SK-N-SH (cell line): ENCODE measurements at regions not wholly inside any gene's neighbourhood (a gene's known extent, or its start where the extent isn't known, plus 50 kb on each side); places are given as distances from the start of the nearest gene placed in this dataset.

Experiments used
- CTCF ChIA-PET: fragments of 300-600, 350-600 bp; formaldehyde crosslinking; extraction: SDS; loops from one replicate; lab custom pipeline; 2021; lab: Yijun Ruan, JAX
- POLR2A ChIA-PET: fragments of 350-600 bp; sonication (Branson Sonifier 250); formaldehyde crosslinking; extraction: SDS; loops from one replicate; lab custom pipeline; 2020; ENCODE audit warnings: antibody characterized with exemption, inconsistent platforms; lab: Yijun Ruan, JAX
- DNase-seq: peaks from one replicate; pipeline ENCODE4 v3.0.0; 2012
- H2AFZ ChIP-seq: fragments of 200-600 bp; sonication (generic); 2 replicates; pipeline ENCODE4 v1.8.1; 2016; ENCODE audit warnings: antibody characterized with exemption, mild to moderate bottlenecking, low read depth
- H3F3A ChIP-seq: fragments of 200-600 bp; sonication (generic); replicated peaks from 2 replicates; pipeline ENCODE3; 2016; ENCODE audit warnings: antibody characterized with exemption, mild to moderate bottlenecking; ENCODE audit not compliant: insufficient read depth
- H3K27ac ChIP-seq, 2 experiments: fragments of 200-500 bp in 1 of 2; fragments of 200-600 bp in 1 of 2; sonication (Bioruptor generic) in 1 of 2; sonication (generic), shearing (Covaris generic) in 1 of 2; 2 replicates each; pipeline versions ENCODE4 v1.5.1 to v1.6.1; 2014 to 2016; ENCODE audit warnings: low read depth in 2 of 2, inconsistent platforms in 1 of 2, low read length in 1 of 2, mild to moderate bottlenecking in 1 of 2, mixed read lengths in 1 of 2
- H3K27me3 ChIP-seq: fragments of 200-600 bp; sonication (generic), shearing (Covaris generic); 2 replicates; pipeline ENCODE4 v1.6.1; 2016; ENCODE audit warnings: mixed run types; ENCODE audit not compliant: insufficient read depth
- H3K36me3 ChIP-seq, 2 experiments: fragments of 200-500 bp in 1 of 2; fragments of 200-600 bp in 1 of 2; sonication (Bioruptor generic) in 1 of 2; sonication (generic) in 1 of 2; replicated peaks in 1 of 2; 2 replicates each; pipeline versions ENCODE3 to v1.5.1; 2014 to 2016; ENCODE audit warnings: low read length in 1 of 2, mild to moderate bottlenecking in 1 of 2; ENCODE audit not compliant: insufficient read depth in 2 of 2, control insufficient read depth in 1 of 2
- H3K4me1 ChIP-seq, 2 experiments: fragments of 200-500 bp in 1 of 2; fragments of 200-600 bp in 1 of 2; sonication (Bioruptor generic) in 1 of 2; sonication (generic), shearing (Covaris generic) in 1 of 2; 2 replicates each; pipeline versions ENCODE4 v1.5.1 to v1.6.1; 2014 to 2016; ENCODE audit warnings: low read depth in 1 of 2, low read length in 1 of 2, mixed run types in 1 of 2; ENCODE audit not compliant: insufficient read depth in 2 of 2, control insufficient read depth in 1 of 2
- H3K4me2 ChIP-seq: fragments of 200-600 bp; sonication (generic), shearing (Covaris generic); 2 replicates; pipeline ENCODE4 v1.6.1; 2017; ENCODE audit warnings: mixed run types
- H3K4me3 ChIP-seq, 2 experiments: fragments of 200-500 bp in 1 of 2; fragments of 200-600 bp in 1 of 2; sonication (Bioruptor generic) in 1 of 2; sonication (generic), shearing (Covaris generic) in 1 of 2; 2 replicates each; pipeline versions ENCODE4 v1.5.1 to v1.8.1; 2014 to 2016; ENCODE audit warnings: low read depth in 2 of 2, inconsistent platforms in 1 of 2, low read length in 1 of 2, mild to moderate bottlenecking in 1 of 2, mixed read lengths in 1 of 2, moderate library complexity in 1 of 2
- H3K79me2 ChIP-seq: fragments of 200-600 bp; sonication (generic); 2 replicates; pipeline ENCODE4 v1.8.1; 2017; ENCODE audit warnings: mild to moderate bottlenecking; ENCODE audit not compliant: insufficient read depth
- H3K9ac ChIP-seq: fragments of 200-600 bp; sonication (generic); 2 replicates; pipeline ENCODE4 v1.6.1; 2017; ENCODE audit warnings: mixed run types
- H3K9me2 ChIP-seq: fragments of 200-600 bp; sonication (generic); 2 replicates; pipeline ENCODE4 v1.6.1; 2017; ENCODE audit warnings: mixed run types
- H3K9me3 ChIP-seq: fragments of 200-600 bp; sonication (generic); 2 replicates; pipeline ENCODE4 v1.6.1; 2017; ENCODE audit warnings: mixed run types, mild to moderate bottlenecking, moderate library complexity
- H4K20me1 ChIP-seq: fragments of 200-600 bp; sonication (generic); 2 replicates; pipeline ENCODE4 v1.6.1; 2017; ENCODE audit warnings: mild to moderate bottlenecking, mixed run types; ENCODE audit not compliant: insufficient read depth
- ELF1 ChIP-seq: IDR thresholded peaks from 2 replicates; pipeline ENCODE4 v1.4.0; 2012
- FOSL2 ChIP-seq: IDR thresholded peaks from 2 replicates; pipeline ENCODE4 v1.4.0; 2012; ENCODE audit warnings: low read depth, mild to moderate bottlenecking, moderate library complexity, borderline replicate concordance
- GATA2 ChIP-seq: sonication (generic); formaldehyde crosslinking; IDR thresholded peaks from 2 replicates; pipeline ENCODE4 v1.5.0; 2020; ENCODE audit warnings: mild to moderate bottlenecking, missing genetic modification reagents
- JUND ChIP-seq: IDR thresholded peaks from 2 replicates; pipeline ENCODE4 v1.4.0; 2012
- NFIC ChIP-seq: IDR thresholded peaks from 2 replicates; pipeline ENCODE4 v1.4.0; 2012; ENCODE audit warnings: borderline replicate concordance
- PBX3 ChIP-seq: IDR thresholded peaks from 2 replicates; pipeline ENCODE4; 2012
- POLR2AphosphoS5 ChIP-seq: IDR thresholded peaks from 2 replicates; pipeline ENCODE4 v1.6.1; 2012; ENCODE audit warnings: low read depth, low read length
- RFX5 ChIP-seq: IDR thresholded peaks from 2 replicates; pipeline ENCODE4 v1.6.1; 2012; ENCODE audit warnings: mild to moderate bottlenecking, improper control_type of control experiment, low read length
- WGBS: methylation state at CpG from one replicate; pipeline ENCODE4 v1.1.6; 2017; ENCODE audit warnings: low lambda C conversion rate; 5-methylcytosine and 5-hydroxymethylcytosine counted together
- TF ChIP-seq, protein P1 (sequence below): fragments of 200-600 bp; sonication (generic); IDR thresholded peaks from 2 replicates; pipeline ENCODE4 v1.6.1; 2017; ENCODE audit warnings: antibody characterized with exemption, mild to moderate bottlenecking, moderate library complexity

DNA sequence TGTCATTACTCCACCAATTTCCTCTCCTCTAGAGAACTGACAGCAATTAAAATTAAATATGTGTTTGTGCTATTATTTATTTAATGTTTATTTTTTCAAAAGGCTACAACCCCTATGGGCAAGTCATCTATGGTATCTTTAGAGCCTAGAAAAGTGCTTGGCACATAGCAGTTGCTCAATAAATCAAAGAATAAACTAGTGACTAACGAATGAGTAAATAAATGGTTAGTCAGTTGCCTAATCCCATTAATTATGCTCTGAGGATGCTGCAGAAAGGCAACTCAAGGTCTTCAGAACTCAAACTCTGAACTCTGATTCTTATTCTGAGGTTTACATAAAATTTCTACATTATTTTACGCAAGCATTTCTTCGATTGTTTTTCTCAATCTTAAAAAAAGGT is 193.0 kb upstream of the TSHZ2 start:
- 27% methylated on average over 3 of the region's 3 CpGs for WGBS
- H2AFZ ChIP-seq, result no peak overlapping the region

GRCh38 chr20:52777171-52777570 is 195.0 kb upstream of the TSHZ2 start:
- POLR2A ChIA-PET, result no interaction called here
- 42% methylated on average over 4 of the region's 4 CpGs for WGBS

More for the DNA sequence above, 193.0 kb upstream of the TSHZ2 start:
- no peak for DNase-seq
- Histone ChIP-seq H3K9ac (no peak overlapping the region), H3K9me2 (no peaks in the 10 kb centered on the region), H3K27me3 (no peaks in the 10 kb centered on the region), H3K4me2 (no peak overlapping the region), H3F3A (no peaks in the 10 kb centered on the region), H4K20me1 (no peaks in the 10 kb centered on the region), H3K4me1 (no peaks in the 10 kb centered on the region; a peak in 1 of 4 replicates), H3K4me3 (no peak overlapping the region), H3K27ac (no peak overlapping the region), H3K9me3 (no peaks in the 10 kb centered on the region), H3K79me2 (no peaks in the 10 kb centered on the region), H3K36me3 (no peaks in the 10 kb centered on the region)
- TF ChIP-seq RFX5, result no peak
- TF ChIP-seq GATA2 (CRISPR knock-in tag), result no peak
- TF ChIP-seq JUND, result no peak
- no peak for TF ChIP-seq POLR2AphosphoS5
- no peak for TF ChIP-seq FOSL2
- no peak for TF ChIP-seq PBX3
- TF ChIP-seq NFIC, result no peak
- TF ChIP-seq ELF1, result no peak
- CTCF ChIA-PET, result no interaction called here
- POLR2A ChIA-PET, result no interaction called here

More at GRCh38 chr20:52777171-52777570, 195.0 kb upstream of the TSHZ2 start:
- CTCF ChIA-PET, result interaction anchor here (1.1 to 2.2 kb wide), 2 partner anchors 16 to 22 kb away, joined by 3 to 6 read pairs; no protein-coding TSS in a partner anchor
- TF ChIP-seq, protein P1, sequence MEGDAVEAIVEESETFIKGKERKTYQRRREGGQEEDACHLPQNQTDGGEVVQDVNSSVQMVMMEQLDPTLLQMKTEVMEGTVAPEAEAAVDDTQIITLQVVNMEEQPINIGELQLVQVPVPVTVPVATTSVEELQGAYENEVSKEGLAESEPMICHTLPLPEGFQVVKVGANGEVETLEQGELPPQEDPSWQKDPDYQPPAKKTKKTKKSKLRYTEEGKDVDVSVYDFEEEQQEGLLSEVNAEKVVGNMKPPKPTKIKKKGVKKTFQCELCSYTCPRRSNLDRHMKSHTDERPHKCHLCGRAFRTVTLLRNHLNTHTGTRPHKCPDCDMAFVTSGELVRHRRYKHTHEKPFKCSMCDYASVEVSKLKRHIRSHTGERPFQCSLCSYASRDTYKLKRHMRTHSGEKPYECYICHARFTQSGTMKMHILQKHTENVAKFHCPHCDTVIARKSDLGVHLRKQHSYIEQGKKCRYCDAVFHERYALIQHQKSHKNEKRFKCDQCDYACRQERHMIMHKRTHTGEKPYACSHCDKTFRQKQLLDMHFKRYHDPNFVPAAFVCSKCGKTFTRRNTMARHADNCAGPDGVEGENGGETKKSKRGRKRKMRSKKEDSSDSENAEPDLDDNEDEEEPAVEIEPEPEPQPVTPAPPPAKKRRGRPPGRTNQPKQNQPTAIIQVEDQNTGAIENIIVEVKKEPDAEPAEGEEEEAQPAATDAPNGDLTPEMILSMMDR, result no peak
- TF ChIP-seq, all 33 proteins: peak for 0
- Histone ChIP-seq H3F3A (no peaks in the 10 kb centered on the region), H3K4me1 (no peaks in the 10 kb centered on the region; a peak in 1 of 4 replicates), H2AFZ (no peak overlapping the region), H3K36me3 (no peaks in the 10 kb centered on the region), H3K27ac (no peak overlapping the region), H3K9ac (no peak overlapping the region), H3K4me3 (no peak overlapping the region), H3K79me2 (no peaks in the 10 kb centered on the region), H3K9me2 (no peaks in the 10 kb centered on the region), H4K20me1 (no peaks in the 10 kb centered on the region), H3K27me3 (no peaks in the 10 kb centered on the region), H3K4me2 (no peak overlapping the region), H3K9me3 (no peaks in the 10 kb centered on the region)
- no peak for DNase-seq
